ENCODE measurements at regions not wholly inside any gene's neighbourhood (a gene's known extent, or its start where the extent isn't known, plus 50 kb on each side); places are given as distances from the start of the nearest gene placed in this dataset.
"Not testable (repeated sequence)": the region's sequence is repeated elsewhere in the genome, so short reads cannot be mapped to it uniquely, and the experiment has no call there.

DNA sequence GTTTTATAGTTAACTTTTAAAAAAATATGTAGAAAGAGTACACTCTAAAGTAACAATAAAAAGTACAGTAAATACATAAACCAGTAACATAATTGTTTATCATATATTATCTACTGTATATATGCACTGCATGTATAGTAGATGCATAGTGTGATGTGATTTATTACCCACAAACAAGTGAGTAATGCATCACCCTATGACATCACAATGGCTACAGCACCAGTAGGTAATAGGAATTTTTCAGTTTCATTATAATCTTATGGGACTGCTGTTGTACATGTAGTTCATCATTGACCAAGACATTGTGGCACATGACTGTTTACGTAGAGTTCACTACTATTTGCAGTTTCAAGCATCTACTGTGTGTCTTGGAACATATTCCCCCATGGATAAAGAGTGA is 1047.2 kb downstream of the ROBO2 start:
- DNase-seq: no peak
- no peaks in the 10 kb centered on the region for H3K27me3 ChIP-seq
- no peak overlapping the region for H3K4me3 ChIP-seq
- TF ChIP-seq POLR2A (IDR thresholded peaks at IDR 0.05): no peak
- TF ChIP-seq, protein P1, sequence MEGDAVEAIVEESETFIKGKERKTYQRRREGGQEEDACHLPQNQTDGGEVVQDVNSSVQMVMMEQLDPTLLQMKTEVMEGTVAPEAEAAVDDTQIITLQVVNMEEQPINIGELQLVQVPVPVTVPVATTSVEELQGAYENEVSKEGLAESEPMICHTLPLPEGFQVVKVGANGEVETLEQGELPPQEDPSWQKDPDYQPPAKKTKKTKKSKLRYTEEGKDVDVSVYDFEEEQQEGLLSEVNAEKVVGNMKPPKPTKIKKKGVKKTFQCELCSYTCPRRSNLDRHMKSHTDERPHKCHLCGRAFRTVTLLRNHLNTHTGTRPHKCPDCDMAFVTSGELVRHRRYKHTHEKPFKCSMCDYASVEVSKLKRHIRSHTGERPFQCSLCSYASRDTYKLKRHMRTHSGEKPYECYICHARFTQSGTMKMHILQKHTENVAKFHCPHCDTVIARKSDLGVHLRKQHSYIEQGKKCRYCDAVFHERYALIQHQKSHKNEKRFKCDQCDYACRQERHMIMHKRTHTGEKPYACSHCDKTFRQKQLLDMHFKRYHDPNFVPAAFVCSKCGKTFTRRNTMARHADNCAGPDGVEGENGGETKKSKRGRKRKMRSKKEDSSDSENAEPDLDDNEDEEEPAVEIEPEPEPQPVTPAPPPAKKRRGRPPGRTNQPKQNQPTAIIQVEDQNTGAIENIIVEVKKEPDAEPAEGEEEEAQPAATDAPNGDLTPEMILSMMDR (IDR thresholded peaks at IDR 0.05): no peak
- no peaks in the 10 kb centered on the region for H3K4me1 ChIP-seq (replicated peaks in 1 of 2)
- intact Hi-C loops (cut with DNase I): no loop called here
- WGBS, 4 donors: 88 to 93% (median 92%) methylated on average over 1 of the region's 1 CpG
- H3K27ac ChIP-seq: no peak overlapping the region
- H3K9me3 ChIP-seq (replicated peaks in 1 of 3): no peaks in the 10 kb centered on the region
- H3K36me3 ChIP-seq (replicated peaks in 1 of 2): no peaks in the 10 kb centered on the region

DNA sequence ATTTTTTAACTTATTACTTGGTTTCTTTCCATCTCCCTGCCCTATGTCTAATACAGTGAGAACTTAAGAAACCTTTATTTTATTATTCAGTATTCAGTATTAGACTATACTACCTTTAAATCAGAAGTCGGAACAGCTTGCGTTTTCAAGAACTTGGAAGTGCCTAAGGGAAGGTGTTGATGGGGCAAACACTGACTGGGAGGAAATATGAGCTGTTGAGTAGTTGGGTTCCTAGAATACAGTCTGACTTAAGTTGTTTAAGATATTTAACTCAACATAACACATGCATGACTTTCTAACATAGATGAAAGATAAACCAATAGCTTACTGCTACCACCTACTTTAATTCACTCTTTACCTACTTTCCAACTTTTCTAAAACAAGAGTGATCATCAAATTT is 1048.1 kb downstream of the ROBO2 start:
- 84 to 94% (median 92%) methylated on average over 2 of the region's 2 CpGs for WGBS, 4 donors

DNA sequence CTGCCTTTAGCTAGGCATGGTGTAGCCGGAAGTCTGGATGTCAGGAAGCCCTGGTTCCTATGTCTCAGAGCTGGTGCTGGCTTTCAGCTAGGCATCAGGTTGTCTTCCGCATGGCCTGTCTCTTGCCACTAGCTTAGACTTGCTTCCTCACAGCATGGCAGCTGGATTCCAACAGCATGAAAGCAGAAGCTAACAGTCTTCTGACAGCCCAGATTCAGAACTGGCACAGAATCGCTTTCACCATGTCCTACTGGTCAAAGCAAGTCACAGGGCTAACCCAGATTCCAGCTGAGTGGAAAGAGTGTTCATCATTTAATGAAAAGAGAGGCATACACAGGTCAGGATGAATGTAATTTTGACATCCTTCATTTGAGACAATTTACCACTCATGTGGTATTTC is 1050.5 kb downstream of the ROBO2 start:
- H3K9me3 ChIP-seq (replicated peaks in 1 of 3): no peaks in the 10 kb centered on the region
- TF ChIP-seq, protein P1 (IDR thresholded peaks at IDR 0.05): no peak
- no peak for TF ChIP-seq POLR2A (IDR thresholded peaks at IDR 0.05)
- H3K27me3 ChIP-seq: no peaks in the 10 kb centered on the region
- no peak overlapping the region for H3K27ac ChIP-seq
- intact Hi-C loops (cut with DNase I): no loop called here
- no peaks in the 10 kb centered on the region for H3K4me1 ChIP-seq (replicated peaks in 1 of 2)
- no peaks in the 10 kb centered on the region for H3K36me3 ChIP-seq (replicated peaks in 1 of 2)
- no peak for DNase-seq
- H3K4me3 ChIP-seq: no peak overlapping the region
- 84 to 96% (median 88%) methylated on average over 3 of the region's 3 CpGs for WGBS, 4 donors

More for the DNA sequence above, 1048.1 kb downstream of the ROBO2 start:
- no peaks in the 10 kb centered on the region for H3K36me3 ChIP-seq (replicated peaks in 1 of 2)
- no peaks in the 10 kb centered on the region for H3K4me1 ChIP-seq (replicated peaks in 1 of 2)
- intact Hi-C loops (cut with DNase I): no loop called here
- no peak overlapping the region for H3K4me3 ChIP-seq
- TF ChIP-seq, protein P1 (IDR thresholded peaks at IDR 0.05): no peak
- TF ChIP-seq POLR2A (IDR thresholded peaks at IDR 0.05): no peak
- H3K9me3 ChIP-seq (replicated peaks in 1 of 3): no peaks in the 10 kb centered on the region
- DNase-seq: no peak
- no peaks in the 10 kb centered on the region for H3K27me3 ChIP-seq
- H3K27ac ChIP-seq: no peak overlapping the region

DNA sequence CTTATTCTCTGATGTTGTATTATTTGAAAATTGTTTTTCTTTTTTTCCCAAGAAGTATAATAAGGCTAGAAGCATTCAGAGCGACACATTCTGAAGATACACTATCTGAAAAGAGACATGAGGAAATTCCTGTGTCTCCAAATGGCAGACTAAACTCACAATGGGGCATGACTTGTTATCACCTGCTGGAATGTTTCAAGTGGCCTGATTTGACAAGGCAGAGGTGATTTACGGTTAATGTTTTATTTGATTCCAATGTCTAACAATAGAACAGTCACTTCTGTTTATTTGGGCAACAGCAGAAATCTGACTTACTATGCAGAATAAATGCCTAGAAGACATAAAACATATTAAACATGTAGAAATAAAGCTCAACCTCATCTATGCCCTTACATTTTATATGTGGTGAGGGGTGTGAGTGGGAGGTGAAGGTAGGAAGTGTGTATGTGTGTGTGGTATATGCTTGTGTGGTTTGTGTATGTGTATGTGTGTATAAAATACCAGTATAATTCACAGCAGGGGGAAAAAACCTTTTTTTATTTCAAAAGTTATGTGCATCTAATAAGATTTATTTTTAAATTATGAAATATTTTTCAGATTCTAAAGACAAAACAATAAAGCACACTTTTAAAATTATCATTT is 1051.7 kb downstream of the ROBO2 start:
- no peaks in the 10 kb centered on the region for H3K27me3 ChIP-seq
- 76 to 82% (median 77%) methylated on average over 2 of the region's 2 CpGs for WGBS, 4 donors
- H3K4me3 ChIP-seq: no peak overlapping the region
- no peaks in the 10 kb centered on the region for H3K9me3 ChIP-seq (replicated peaks in 1 of 3)
- TF ChIP-seq, protein P1 (IDR thresholded peaks at IDR 0.05): no peak
- TF ChIP-seq POLR2A (IDR thresholded peaks at IDR 0.05): no peak
- no peak overlapping the region for H3K27ac ChIP-seq
- intact Hi-C loops (cut with DNase I): no loop called here
- H3K36me3 ChIP-seq (replicated peaks in 1 of 2): no peaks in the 10 kb centered on the region
- H3K4me1 ChIP-seq (replicated peaks in 1 of 2): no peaks in the 10 kb centered on the region
- no peak for DNase-seq

DNA sequence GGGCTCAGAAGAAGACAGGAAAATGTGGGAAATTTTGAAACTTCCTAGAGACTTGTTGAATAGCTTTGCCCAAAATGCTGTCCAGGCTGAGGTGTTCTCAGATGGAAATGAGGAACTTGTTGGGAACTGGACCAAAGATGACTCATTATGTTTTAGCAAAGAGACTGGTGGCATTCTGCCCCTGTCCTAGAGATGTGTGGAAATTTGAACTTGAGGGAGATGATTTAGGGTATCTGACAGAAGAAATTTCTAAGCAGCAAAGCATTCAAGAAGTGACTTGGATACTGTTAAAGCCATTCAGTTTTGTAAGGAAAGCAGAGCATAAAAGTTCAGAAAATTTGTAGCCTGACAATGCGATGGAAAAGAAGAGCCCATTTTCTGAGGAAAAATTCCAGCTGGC is 1052.7 kb downstream of the ROBO2 start:
- H3K27ac ChIP-seq; H3K36me3 ChIP-seq (replicated peaks in 1 of 2); H3K4me3 ChIP-seq; H3K4me1 ChIP-seq (replicated peaks in 1 of 2); intact Hi-C loops (cut with DNase I); H3K9me3 ChIP-seq (replicated peaks in 1 of 3); H3K27me3 ChIP-seq: not testable (repeated sequence)
- peak in 1 of 7 donors; percentile 3 for DNase-seq
- WGBS, 4 donors: 82 to 97% (median 89%) methylated on average over 1 of the region's 1 CpG

All from adrenal gland (tissue), 9 donors.